GM12872 (cell line): ENCODE measurements at regions not wholly inside any gene's neighbourhood (a gene's known extent, or its start where the extent isn't known, plus 50 kb on each side); places are given as distances from the start of the nearest gene placed in this dataset.

ENCODE experiments used
- TF ChIP-seq, protein P1 (sequence below): IDR thresholded peaks from 3 replicates; pipeline ENCODE4 v1.5.1; 2011; ENCODE audit warnings: low read depth, mild to moderate bottlenecking, low read length, moderate library complexity; ENCODE audit not compliant: insufficient read depth

- TF ChIP-seq, protein P1, sequence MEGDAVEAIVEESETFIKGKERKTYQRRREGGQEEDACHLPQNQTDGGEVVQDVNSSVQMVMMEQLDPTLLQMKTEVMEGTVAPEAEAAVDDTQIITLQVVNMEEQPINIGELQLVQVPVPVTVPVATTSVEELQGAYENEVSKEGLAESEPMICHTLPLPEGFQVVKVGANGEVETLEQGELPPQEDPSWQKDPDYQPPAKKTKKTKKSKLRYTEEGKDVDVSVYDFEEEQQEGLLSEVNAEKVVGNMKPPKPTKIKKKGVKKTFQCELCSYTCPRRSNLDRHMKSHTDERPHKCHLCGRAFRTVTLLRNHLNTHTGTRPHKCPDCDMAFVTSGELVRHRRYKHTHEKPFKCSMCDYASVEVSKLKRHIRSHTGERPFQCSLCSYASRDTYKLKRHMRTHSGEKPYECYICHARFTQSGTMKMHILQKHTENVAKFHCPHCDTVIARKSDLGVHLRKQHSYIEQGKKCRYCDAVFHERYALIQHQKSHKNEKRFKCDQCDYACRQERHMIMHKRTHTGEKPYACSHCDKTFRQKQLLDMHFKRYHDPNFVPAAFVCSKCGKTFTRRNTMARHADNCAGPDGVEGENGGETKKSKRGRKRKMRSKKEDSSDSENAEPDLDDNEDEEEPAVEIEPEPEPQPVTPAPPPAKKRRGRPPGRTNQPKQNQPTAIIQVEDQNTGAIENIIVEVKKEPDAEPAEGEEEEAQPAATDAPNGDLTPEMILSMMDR, result no peak
These were observed 1264.3 kb downstream of the BRD1 start for GRCh38 chr22:48563118-48563965.

- TF ChIP-seq, protein P1, result no peak
These were observed 1266.0 kb downstream of the BRD1 start for GRCh38 chr22:48561676-48562075.

DNA sequence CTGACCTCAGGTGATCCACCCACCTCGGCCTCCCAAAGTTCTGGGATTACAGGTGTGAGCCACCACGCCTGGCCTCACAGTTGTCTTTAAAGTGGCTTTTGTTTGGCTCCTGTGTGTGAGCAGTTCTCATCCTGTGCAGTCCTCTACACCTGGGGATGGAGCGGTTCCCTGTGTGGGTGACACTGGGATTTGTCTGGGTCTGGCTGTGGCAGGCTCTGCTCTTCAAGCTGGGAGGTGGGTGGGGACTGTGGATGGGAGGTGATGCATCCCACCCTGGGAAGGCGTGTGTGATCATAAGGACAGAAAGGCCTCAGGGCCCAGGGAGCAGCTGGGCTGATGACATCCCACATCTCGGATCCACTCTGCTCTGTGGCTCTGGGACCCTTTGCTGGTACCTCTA is 1266.8 kb downstream of the BRD1 start:
- TF ChIP-seq, protein P1, result no peak

GRCh38 chr22:48560389-48560751 is 1267.3 kb downstream of the BRD1 start:
- TF ChIP-seq, protein P1, result no peak

DNA sequence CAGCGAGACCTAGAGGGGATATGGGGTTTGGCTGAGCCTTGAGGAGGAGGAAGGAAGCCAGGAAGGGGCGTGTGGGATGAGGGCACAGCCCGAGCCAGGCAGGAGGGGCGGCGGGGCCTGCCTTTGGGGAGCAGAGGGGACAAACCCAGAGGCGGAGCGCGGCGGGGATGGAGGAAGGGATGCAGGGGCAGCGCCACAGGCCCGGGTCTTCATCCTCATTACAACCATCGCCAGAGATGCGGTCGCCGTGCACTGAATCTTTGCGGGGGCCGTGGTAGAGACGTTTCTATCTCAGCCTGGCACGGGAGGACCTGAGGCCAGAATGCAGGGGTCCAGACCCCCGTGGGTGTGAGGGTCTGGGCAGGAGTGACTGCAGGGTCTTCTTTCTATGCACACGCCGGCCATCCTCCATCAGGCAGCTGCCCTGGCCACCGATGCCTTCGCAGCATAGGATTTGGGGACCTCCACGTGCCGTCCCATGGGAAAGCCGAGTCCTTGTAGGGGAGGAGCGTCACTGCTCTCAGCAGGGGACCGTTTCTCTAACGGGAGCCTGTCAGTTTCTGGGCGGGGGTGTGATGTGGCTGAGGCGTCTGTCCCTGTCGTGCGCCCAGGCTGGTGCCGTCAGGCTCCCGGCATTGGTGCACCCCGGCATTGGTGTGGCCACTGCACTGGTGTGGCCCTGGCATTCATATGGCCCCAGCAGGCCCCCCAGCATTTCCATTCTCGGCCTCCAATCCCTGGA is 1267.9 kb downstream of the BRD1 start:
- TF ChIP-seq, protein P1, result no peak

GRCh38 chr22:48558606-48559402 is 1268.9 kb downstream of the BRD1 start:
- TF ChIP-seq, protein P1, result no peak

DNA sequence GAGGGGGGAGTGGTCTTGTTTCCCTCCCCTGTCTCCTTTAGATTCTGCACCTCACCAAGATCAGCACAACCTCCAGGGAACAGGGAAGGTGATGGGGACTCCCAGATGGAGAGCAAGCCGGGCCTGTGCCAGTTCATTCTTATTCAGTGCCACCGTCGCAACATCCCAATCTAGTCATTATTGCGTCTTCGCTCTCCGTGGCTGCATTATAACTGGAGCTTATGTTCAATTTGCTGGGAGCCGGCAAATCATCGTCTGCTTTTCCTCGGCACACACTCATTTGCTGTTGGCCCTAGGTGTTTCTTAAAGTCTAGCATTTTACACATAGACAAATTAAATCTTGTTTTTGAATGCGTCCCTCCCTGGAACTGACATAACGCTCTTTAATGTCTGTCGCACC is 1269.7 kb downstream of the BRD1 start:
- TF ChIP-seq, protein P1, result no peak
